ENCODE measurements at regions not wholly inside any gene's neighbourhood (a gene's known extent, or its start where the extent isn't known, plus 50 kb on each side); places are given as distances from the start of the nearest gene placed in this dataset.

GRCh38 chr17:79444198-79444597 is 166.7 kb downstream of the RBFOX3 start:
- DNase-seq, result no peak
- no peak overlapping the region for H3K27ac ChIP-seq
- no peaks in the 10 kb centered on the region for H3K36me3 ChIP-seq
- intact Hi-C loops (cut with DNase I), result no loop called here
- no peak overlapping the region for H3K4me3 ChIP-seq
- no peaks in the 10 kb centered on the region for H3K9me3 ChIP-seq
- WGBS, 4 donors, result 70 to 85% (median 78%) methylated on average over 4 of the region's 4 CpGs
- ATAC-seq, result no peak
- H3K27me3 ChIP-seq, result peaks cover 0 to 17% (median 0%) of the 10 kb centered on the region in 9 donors
- H3K4me1 ChIP-seq, result no peaks in the 10 kb centered on the region
- TF ChIP-seq CTCF (IDR thresholded peaks at IDR 0.05) (no peak), POLR2A (IDR thresholded peaks at IDR 0.05) (no peak)

GRCh38 chr17:79443026-79443425 is 167.8 kb downstream of the RBFOX3 start:
- ATAC-seq (no peak), DNase-seq (no peak)
- TF ChIP-seq CTCF (IDR thresholded peaks at IDR 0.05), result no peak
- no peak overlapping the region for H3K27ac ChIP-seq
- no peaks in the 10 kb centered on the region for H3K4me1 ChIP-seq
- intact Hi-C loops (cut with DNase I), result no loop called here
- H3K9me3 ChIP-seq, result no peaks in the 10 kb centered on the region
- 84 to 96% (median 87%) methylated on average over 9 to 10 of the region's 10 CpGs for WGBS, 4 donors
- no peaks in the 10 kb centered on the region for H3K36me3 ChIP-seq
- H3K4me3 ChIP-seq, result no peak overlapping the region
- peaks cover 0 to 25% (median 2%) of the 10 kb centered on the region in 9 donors for H3K27me3 ChIP-seq

GRCh38 chr17:79441356-79442160 is 169.3 kb downstream of the RBFOX3 start:
- H3K27me3 ChIP-seq, result peaks cover 0 to 37% (median 2%) of the 10 kb centered on the region in 9 donors
- ATAC-seq, result no peak
- no peak overlapping the region for H3K27ac ChIP-seq
- TF ChIP-seq POLR2A (IDR thresholded peaks at IDR 0.05) (no peak), CTCF (IDR thresholded peaks at IDR 0.05) (no peak)
- WGBS, 4 donors, result 51 to 73% (median 60%) methylated on average over 12 to 15 of the region's 15 CpGs
- H3K4me1 ChIP-seq, result no peaks in the 10 kb centered on the region
- no peaks in the 10 kb centered on the region for H3K9me3 ChIP-seq
- intact Hi-C loops (cut with DNase I), result no loop called here
- H3K4me3 ChIP-seq, result no peak overlapping the region
- H3K36me3 ChIP-seq, result no peaks in the 10 kb centered on the region
- no peak for DNase-seq

GRCh38 chr17:79440251-79440650 is 170.6 kb downstream of the RBFOX3 start:
- ATAC-seq (no peak), DNase-seq (no peak)
- intact Hi-C loops (cut with DNase I), result no loop called here
- Histone ChIP-seq H3K36me3 (no peaks in the 10 kb centered on the region), H3K4me1 (no peaks in the 10 kb centered on the region), H3K27ac (no peak overlapping the region), H3K27me3 (peaks cover 0 to 49% (median 3%) of the 10 kb centered on the region in 9 donors), H3K4me3 (no peak overlapping the region), H3K9me3 (no peaks in the 10 kb centered on the region)
- WGBS, 4 donors, result 61 to 83% (median 72%) methylated on average over 8 to 14 of the region's 14 CpGs
- TF ChIP-seq CTCF (IDR thresholded peaks at IDR 0.05), result no peak
- TF ChIP-seq POLR2A (IDR thresholded peaks at IDR 0.05), result no peak
